Esophagus muscularis mucosa (tissue), 3 donors: ENCODE measurements at regions not wholly inside any gene's neighbourhood (a gene's known extent, or its start where the extent isn't known, plus 50 kb on each side); places are given as distances from the start of the nearest gene placed in this dataset.

Experiments
- CTCF ChIP-seq, 3 experiments: fragments of 200-600 bp in 2 of 3; fragments of 450-650 bp in 1 of 3; sonication (generic) in 2 of 3; IDR thresholded peaks; one replicate each; pipeline ENCODE4 v1.5.1; 2017 to 2019; ENCODE audit warnings: antibody characterized with exemption in 3 of 3, mild to moderate bottlenecking in 2 of 3, moderate library complexity in 1 of 3
- POLR2A ChIP-seq: fragments of 450-650 bp; IDR thresholded peaks from one replicate; pipeline ENCODE4 v1.6.1; 2017; ENCODE audit warnings: antibody characterized with exemption, moderate library complexity, mild to moderate bottlenecking, low read depth

GRCh38 chr5:87827539-87827938 is 414.8 kb upstream of the CCNH start:
- TF ChIP-seq POLR2A, result no peak
- TF ChIP-seq CTCF (IDR thresholded peaks at IDR 0.05), result no peak
